ENCODE measurements at regions not wholly inside any gene's neighbourhood (a gene's known extent, or its start where the extent isn't known, plus 50 kb on each side); places are given as distances from the start of the nearest gene placed in this dataset.

DNA sequence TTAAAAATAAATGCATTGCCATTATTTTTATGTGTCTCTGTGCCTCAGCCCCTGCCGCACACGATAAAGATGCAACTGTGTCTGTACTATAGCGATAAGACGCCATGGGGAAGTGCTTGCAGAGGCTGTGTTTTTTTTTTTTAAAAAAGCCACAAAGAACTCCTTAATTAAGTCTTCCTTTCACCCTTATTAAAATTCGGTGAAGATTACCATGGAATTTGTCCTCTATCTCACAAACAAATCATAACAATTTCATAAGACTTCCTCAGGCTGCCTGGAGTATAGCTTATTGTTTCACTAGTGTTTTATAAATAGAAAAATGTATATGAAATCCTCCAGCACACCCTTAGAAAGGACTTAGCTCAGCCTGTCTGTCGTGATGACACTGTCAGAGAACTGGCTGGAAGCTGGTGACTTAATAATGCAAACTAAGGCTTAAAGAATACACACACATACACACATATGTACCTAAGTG lies 374.8 kb upstream of the SLCO3A1 start:
- no peak for DNase-seq
- Histone ChIP-seq H3K27me3 (peaks cover 0 to 11% (median 0%) of the 10 kb centered on the region in 4 donors), H3K9me3 (no peaks in the 10 kb centered on the region), H3K27ac (no peak overlapping the region), H3K4me1 (no peaks in the 10 kb centered on the region), H3K36me3 (no peaks in the 10 kb centered on the region), H3K4me3 (no peak overlapping the region)
- WGBS, 2 donors: 60 to 67% methylated on average over 6 of the region's 6 CpGs
- intact Hi-C loops (cut with DNase I): no loop called here
- TF ChIP-seq POLR2A (IDR thresholded peaks at IDR 0.05): no peak
- no peak for TF ChIP-seq CTCF (IDR thresholded peaks at IDR 0.05)

DNA sequence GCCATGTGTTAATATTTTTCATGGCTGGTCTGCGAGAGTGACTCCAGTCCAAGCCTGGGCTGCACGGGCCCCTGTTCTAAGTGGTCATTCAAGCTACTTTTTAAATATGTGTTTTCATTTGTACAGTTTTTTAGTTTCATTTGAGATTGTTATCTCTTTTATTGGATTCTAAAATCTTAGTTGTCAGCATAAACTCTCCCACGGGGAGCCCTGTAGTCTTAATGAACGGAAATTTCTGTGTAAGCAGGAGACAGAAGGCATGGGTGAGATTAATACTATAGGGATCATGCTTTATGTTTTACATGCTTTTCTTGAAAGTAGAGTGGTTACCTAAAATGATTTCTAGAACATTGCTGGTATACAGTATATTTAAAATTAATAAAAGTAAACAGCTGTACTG lies 373.1 kb upstream of the SLCO3A1 start:
- TF ChIP-seq CTCF (IDR thresholded peaks at IDR 0.05): no peak
- no peak for TF ChIP-seq POLR2A (IDR thresholded peaks at IDR 0.05)
- Histone ChIP-seq H3K27me3 (peaks cover 0 to 11% (median 0%) of the 10 kb centered on the region in 4 donors), H3K9me3 (no peaks in the 10 kb centered on the region), H3K4me1 (no peaks in the 10 kb centered on the region), H3K36me3 (no peaks in the 10 kb centered on the region), H3K27ac (no peak overlapping the region), H3K4me3 (no peak overlapping the region)
- WGBS, 2 donors: 70 to 80% methylated on average over 4 of the region's 4 CpGs
- DNase-seq: no peak
- intact Hi-C loops (cut with DNase I): no loop called here

GRCh38 chr15:91482799-91483198 lies 370.7 kb upstream of the SLCO3A1 start:
- H3K36me3 ChIP-seq: no peaks in the 10 kb centered on the region
- intact Hi-C loops (cut with DNase I): no loop called here

DNA sequence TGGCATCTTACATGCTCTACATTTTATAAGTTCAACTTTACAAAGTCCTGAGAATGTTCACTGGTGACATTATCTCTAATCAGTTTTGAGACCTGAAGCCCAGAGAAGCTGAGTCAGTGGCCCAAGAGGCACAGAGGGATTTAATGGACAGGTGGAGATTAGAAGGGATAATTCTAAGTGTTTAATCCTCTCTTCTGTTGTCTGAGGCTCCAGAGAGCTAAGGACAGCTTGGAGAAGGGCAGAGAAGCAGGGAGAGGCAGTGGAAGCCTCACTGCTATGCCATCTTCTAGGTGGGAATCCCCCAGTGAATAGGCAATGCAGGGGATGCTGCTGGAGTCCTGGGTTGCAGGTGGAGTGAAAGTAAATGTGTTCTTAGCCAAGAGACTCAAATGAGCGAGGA lies 369.4 kb upstream of the SLCO3A1 start:
- Histone ChIP-seq H3K9me3 (no peaks in the 10 kb centered on the region), H3K36me3 (no peaks in the 10 kb centered on the region), H3K27ac (no peak overlapping the region), H3K4me3 (no peak overlapping the region), H3K27me3 (no peaks in the 10 kb centered on the region), H3K4me1 (no peaks in the 10 kb centered on the region)
- intact Hi-C loops (cut with DNase I): no loop called here
- WGBS, 2 donors: 100% methylated on average over 1 of the region's 1 CpG
- DNase-seq: no peak
- no peak for TF ChIP-seq POLR2A (IDR thresholded peaks at IDR 0.05)
- TF ChIP-seq CTCF (IDR thresholded peaks at IDR 0.05): no peak

More at GRCh38 chr15:91482799-91483198, 370.7 kb upstream of the SLCO3A1 start:
- no peaks in the 10 kb centered on the region for H3K9me3 ChIP-seq
- peaks cover 0 to under 1% (median 0%) of the 10 kb centered on the region in 4 donors for H3K27me3 ChIP-seq
- DNase-seq: no peak
- TF ChIP-seq POLR2A (IDR thresholded peaks at IDR 0.05) (no peak), CTCF (IDR thresholded peaks at IDR 0.05) (no peak)
- no peak overlapping the region for H3K27ac ChIP-seq
- no peaks in the 10 kb centered on the region for H3K4me1 ChIP-seq
- no peak overlapping the region for H3K4me3 ChIP-seq
- WGBS, 2 donors: 70 to 83% methylated on average over 1 of the region's 1 CpG

GRCh38 chr15:91488452-91488851 lies 365.1 kb upstream of the SLCO3A1 start:
- DNase-seq: no peak
- no peaks in the 10 kb centered on the region for H3K4me1 ChIP-seq
- no peaks in the 10 kb centered on the region for H3K36me3 ChIP-seq
- H3K4me3 ChIP-seq: no peak overlapping the region
- no peaks in the 10 kb centered on the region for H3K27me3 ChIP-seq
- intact Hi-C loops (cut with DNase I): no loop called here
- H3K27ac ChIP-seq: no peak overlapping the region
- WGBS, 2 donors: 52 to 59% methylated on average over 4 of the region's 4 CpGs
- TF ChIP-seq CTCF (IDR thresholded peaks at IDR 0.05): no peak
- TF ChIP-seq POLR2A (IDR thresholded peaks at IDR 0.05): no peak
- no peaks in the 10 kb centered on the region for H3K9me3 ChIP-seq
